CD4-positive, alpha-beta T cell treated with Interleukin-17A for 4 hours (primary cell): ENCODE measurements at regions not wholly inside any gene's neighbourhood (a gene's known extent, or its start where the extent isn't known, plus 50 kb on each side); places are given as distances from the start of the nearest gene placed in this dataset.
"Not testable (repeated sequence)": the region's sequence is repeated elsewhere in the genome, so short reads cannot be mapped to it uniquely, and the experiment has no call there.

Experiments
- DNase-seq: peaks from one replicate; pipeline ENCODE4 v3.0.0-alpha.2; 2020; ENCODE audit warnings: mixed read lengths

GRCh38 chr2:133843091-133843490, 274.8 kb upstream of the NCKAP5 start:
- no peak for DNase-seq

GRCh38 chr2:133843551-133843950, 275.3 kb upstream of the NCKAP5 start:
- DNase-seq = no peak

GRCh38 chr2:133844214-133844892, 276.1 kb upstream of the NCKAP5 start:
- DNase-seq = peak; percentile 64

GRCh38 chr2:133846476-133846875, 278.2 kb upstream of the NCKAP5 start:
- DNase-seq = no peak

GRCh38 chr2:133847591-133847990, 279.3 kb upstream of the NCKAP5 start:
- DNase-seq = no peak

- DNase-seq = no peak
These were observed 279.9 kb upstream of the NCKAP5 start for GRCh38 chr2:133848111-133848649.

- DNase-seq = no peak
These were observed 281.1 kb upstream of the NCKAP5 start for GRCh38 chr2:133849341-133849740.

- no peak for DNase-seq
These were observed 286.4 kb upstream of the NCKAP5 start for GRCh38 chr2:133854603-133855200.

GRCh38 chr2:133855526-133855925, 287.3 kb upstream of the NCKAP5 start:
- no peak for DNase-seq

- DNase-seq = no peak
These were observed 288.4 kb upstream of the NCKAP5 start for GRCh38 chr2:133856678-133857077.

- DNase-seq = no peak
These were observed 291.3 kb upstream of the NCKAP5 start for GRCh38 chr2:133859578-133859977.

- DNase-seq = no peak
These were observed 294.2 kb upstream of the NCKAP5 start for GRCh38 chr2:133862400-133862977.

- no peak for DNase-seq
These were observed 295.0 kb upstream of the NCKAP5 start for GRCh38 chr2:133863106-133863800.

GRCh38 chr2:133865141-133865540, 296.9 kb upstream of the NCKAP5 start:
- DNase-seq = no peak

GRCh38 chr2:133867166-133867565, 298.9 kb upstream of the NCKAP5 start:
- DNase-seq = no peak

- no peak for DNase-seq
These were observed 303.4 kb upstream of the NCKAP5 start for GRCh38 chr2:133871545-133872209.

GRCh38 chr2:133878326-133878725, 310.1 kb upstream of the NCKAP5 start:
- DNase-seq = no peak

GRCh38 chr2:133879703-133880102, 311.4 kb upstream of the NCKAP5 start:
- DNase-seq = no peak

- DNase-seq = not testable (repeated sequence)
These were observed 313.9 kb upstream of the NCKAP5 start for GRCh38 chr2:133882159-133882558.

GRCh38 chr2:133884739-133885381, 316.6 kb upstream of the NCKAP5 start:
- DNase-seq = no peak

- DNase-seq = no peak
These were observed 317.6 kb upstream of the NCKAP5 start for GRCh38 chr2:133885847-133886246.
